SKM-1 treated with dmso at 0.1 percent for 144 hours (cell line): ENCODE measurements at regions not wholly inside any gene's neighbourhood (a gene's known extent, or its start where the extent isn't known, plus 50 kb on each side); places are given as distances from the start of the nearest gene placed in this dataset.

Experiments
- DNase-seq: peaks from one replicate; lab custom pipeline; 2025; ENCODE audit not compliant: unreplicated experiment; lab: John Stamatoyannopoulos, UW

GRCh38 chr13:85666356-85666755 is 132.9 kb downstream of the SLITRK6 start:
- DNase-seq = no peak

GRCh38 chr13:85665286-85665685 is 133.9 kb downstream of the SLITRK6 start:
- DNase-seq = no peak

GRCh38 chr13:85663856-85664255 is 135.4 kb downstream of the SLITRK6 start:
- no peak for DNase-seq

GRCh38 chr13:85662186-85662585 is 137.0 kb downstream of the SLITRK6 start:
- DNase-seq = no peak

- no peak for DNase-seq
These were observed 137.5 kb downstream of the SLITRK6 start for GRCh38 chr13:85661675-85662074.

- peak; percentile 35 for DNase-seq
These were observed 139.7 kb downstream of the SLITRK6 start for GRCh38 chr13:85659493-85659892.

GRCh38 chr13:85657942-85658341 is 141.3 kb downstream of the SLITRK6 start:
- DNase-seq = no peak

GRCh38 chr13:85655040-85655439 is 144.2 kb downstream of the SLITRK6 start:
- no peak for DNase-seq

GRCh38 chr13:85654227-85654626 is 145.0 kb downstream of the SLITRK6 start:
- DNase-seq = no peak

- no peak for DNase-seq
These were observed 145.5 kb downstream of the SLITRK6 start for GRCh38 chr13:85653681-85654080.

- DNase-seq = no peak
These were observed 146.7 kb downstream of the SLITRK6 start for GRCh38 chr13:85652491-85652890.

- no peak for DNase-seq
These were observed 147.8 kb downstream of the SLITRK6 start for GRCh38 chr13:85651440-85651839.

- DNase-seq = no peak
These were observed 148.6 kb downstream of the SLITRK6 start for GRCh38 chr13:85650613-85651012.

GRCh38 chr13:85640727-85641126 is 158.5 kb downstream of the SLITRK6 start:
- DNase-seq = no peak

- DNase-seq = no peak
These were observed 160.3 kb downstream of the SLITRK6 start for GRCh38 chr13:85638815-85639393.

- DNase-seq = no peak
These were observed 161.0 kb downstream of the SLITRK6 start for GRCh38 chr13:85638265-85638664.

- DNase-seq = no peak
These were observed 166.6 kb downstream of the SLITRK6 start for GRCh38 chr13:85632526-85633195.

- no peak for DNase-seq
These were observed 167.4 kb downstream of the SLITRK6 start for GRCh38 chr13:85631801-85632200.

- DNase-seq = no peak
These were observed 172.6 kb downstream of the SLITRK6 start for GRCh38 chr13:85626603-85627002.

GRCh38 chr13:85619321-85619720 is 179.9 kb downstream of the SLITRK6 start:
- no peak for DNase-seq

GRCh38 chr13:85618521-85618920 is 180.7 kb downstream of the SLITRK6 start:
- no peak for DNase-seq

- DNase-seq = no peak
These were observed 182.9 kb downstream of the SLITRK6 start for GRCh38 chr13:85616275-85616674.

- no peak for DNase-seq
These were observed 184.2 kb downstream of the SLITRK6 start for GRCh38 chr13:85615031-85615430.
